ENCODE measurements at regions not wholly inside any gene's neighbourhood (a gene's known extent, or its start where the extent isn't known, plus 50 kb on each side); places are given as distances from the start of the nearest gene placed in this dataset.

DNA sequence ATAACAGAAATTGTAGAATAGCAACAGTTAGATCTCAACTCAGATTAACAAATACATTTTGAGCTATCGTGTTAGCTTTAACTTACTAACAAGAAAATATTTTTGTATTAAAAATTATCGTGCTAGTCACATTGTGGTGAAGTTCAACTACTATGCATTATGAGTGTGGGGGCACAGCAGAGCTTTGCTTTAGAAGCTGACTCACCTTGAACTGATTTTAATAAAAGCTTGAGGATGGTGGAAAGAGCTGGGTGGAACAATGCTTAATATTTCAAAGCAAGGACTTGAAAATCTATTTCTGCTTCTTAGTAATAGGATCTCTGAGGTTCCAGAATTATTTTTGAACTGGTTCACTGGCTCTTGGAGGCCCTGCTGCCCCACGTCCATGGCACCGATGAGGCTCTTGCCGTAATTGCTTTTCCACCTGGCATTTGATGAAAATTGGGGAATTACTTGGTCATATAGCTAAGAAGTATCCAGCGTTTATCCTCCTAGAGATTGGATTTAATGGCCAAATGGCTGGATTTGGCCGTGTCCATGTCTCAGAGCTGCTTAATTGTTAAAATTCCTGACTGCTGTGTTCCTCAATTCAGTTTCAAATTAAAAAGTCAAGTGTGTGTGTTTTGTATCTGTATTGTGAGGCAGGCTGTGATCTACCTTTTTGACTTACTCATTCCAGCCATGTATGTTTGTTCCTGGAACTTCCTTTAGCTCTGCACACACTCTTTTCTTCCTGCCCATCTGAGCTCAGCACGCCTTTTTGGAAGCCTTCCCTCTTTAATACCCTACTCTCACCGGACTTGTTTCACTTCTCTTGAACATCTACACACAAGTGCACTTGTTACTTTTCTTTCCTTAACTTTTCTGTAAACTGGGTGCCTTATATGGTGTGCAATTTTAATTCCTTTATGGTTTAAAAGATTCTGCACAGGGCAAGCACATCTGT is 66.6 kb upstream of the LIMCH1 start:
- Histone ChIP-seq H3K79me1 (ENCODE audit: low read depth, low read length) (no peaks in the 10 kb centered on the region), H3K9ac (replicated peaks in 1 of 4; ENCODE audit: extremely low read depth in 1 of 4, low read depth in 3 of 4, low read length in 3 of 4) (no peak overlapping the region), H3K79me2 (ENCODE audit: control insufficient read depth in 1 of 2, insufficient read depth in 2 of 2, low read length in 2 of 2) (no peaks in the 10 kb centered on the region), H3K23ac (ENCODE audit: insufficient read length) (no peak overlapping the region), H3K18ac (ENCODE audit: extremely low read depth, low read length) (no peak overlapping the region), H3K4me3 (ENCODE audit: extremely low read depth in 1 of 4, insufficient read depth in 2 of 4, low read depth in 3 of 4, low read length in 4 of 4) (no peak overlapping the region), H3K36me3 (ENCODE audit: control insufficient read depth in 2 of 4, insufficient read depth in 4 of 4, low read length in 3 of 4) (no peaks in the 10 kb centered on the region), H2AFZ (ENCODE audit: low read length) (no peak overlapping the region), H2BK5ac (ENCODE audit: low read depth, low read length) (no peak overlapping the region), H3K9me3 (ENCODE audit: insufficient read depth in 2 of 2, low read depth in 1 of 2, low read length in 1 of 2) (no peaks in the 10 kb centered on the region), H3K23me2 (ENCODE audit: low read depth, low read length) (no peaks in the 10 kb centered on the region), H3K4me1 (replicated peaks in 1 of 4; ENCODE audit: control insufficient read depth in 3 of 4, insufficient read depth in 4 of 4, low read length in 3 of 4) (peaks cover 0 to 10% (median 0%) of the 10 kb centered on the region in 4 experiments; a peak in 2 of 7 replicates), H3K56ac (replicated peaks; ENCODE audit: insufficient read length, low read depth, low read length) (no peak overlapping the region), H3K14ac (ENCODE audit: insufficient read length) (no peak overlapping the region), H3K4ac (replicated peaks; ENCODE audit: insufficient read length, low read depth, low read length) (no peak overlapping the region), H4K20me1 (replicated peaks in 1 of 2; ENCODE audit: control insufficient read depth in 1 of 2, insufficient read depth in 2 of 2, low read length in 2 of 2) (no peaks in the 10 kb centered on the region), H4K5ac (ENCODE audit: insufficient read length, low read depth, low read length) (no peak overlapping the region), H3K27me3 (replicated peaks in 1 of 4; ENCODE audit: control insufficient read depth in 3 of 4, extremely low read depth in 1 of 4, insufficient read depth in 3 of 4, low read length in 3 of 4) (no peaks in the 10 kb centered on the region), H3K27ac (ENCODE audit: low read depth, low read length) (no peak overlapping the region), H4K91ac (replicated peaks; ENCODE audit: insufficient read length, low read length) (no peak overlapping the region), H2AK5ac (ENCODE audit: low read depth, low read length) (no peak overlapping the region), H2BK12ac (ENCODE audit: low read depth, low read length) (no peak overlapping the region), H2BK20ac (ENCODE audit: low read length) (no peak overlapping the region), H2BK120ac (replicated peaks; ENCODE audit: low read depth, low read length) (no peak overlapping the region), H3K4me2 (ENCODE audit: insufficient read depth in 1 of 2, low read depth in 2 of 2, low read length in 2 of 2) (no peak overlapping the region), H2BK15ac (ENCODE audit: low read length) (no peak overlapping the region), H4K8ac (ENCODE audit: extremely low read depth, insufficient read depth, low read length) (no peak overlapping the region)
- no peak for TF ChIP-seq PHF8 (conservative IDR thresholded peaks at IDR 0.05; ENCODE audit: low read depth, low read length)
- TF ChIP-seq EGR1 (IDR thresholded peaks at IDR 0.05; ENCODE audit: borderline replicate concordance, low read depth, low read length), result no peak
- TF ChIP-seq TAF1 (IDR thresholded peaks at IDR 0.05; ENCODE audit: low read depth, low read length), result no peak
- no peak for TF ChIP-seq NANOG (IDR thresholded peaks at IDR 0.05; ENCODE audit: insufficient read depth, low read depth, low read length, poor library complexity, severe bottlenecking)
- no peak for TF ChIP-seq JUND (IDR thresholded peaks at IDR 0.05; ENCODE audit: low read length)
- TF ChIP-seq SIN3A (conservative IDR thresholded peaks at IDR 0.05 in 1 of 2, IDR thresholded peaks at IDR 0.05 in 1 of 2; ENCODE audit: low read depth in 1 of 2, low read length in 2 of 2), result no peak
- TF ChIP-seq EZH2 (IDR thresholded peaks at IDR 0.05; ENCODE audit: low read depth, low read length, severe bottlenecking), result no peak
- no peak for DNase-seq (ENCODE audit: low read depth in 1 of 2, low spot score in 2 of 2)
- WGBS, 2 experiments (ENCODE audit: extremely low coverage in 1 of 2, insufficient coverage in 1 of 2, insufficient read length in 1 of 2, insufficient replicate concordance in 2 of 2, low coverage in 1 of 2, low lambda C conversion rate in 2 of 2, missing lambda C conversion rate in 1 of 2), result 82% methylated on average over 9 of the region's 9 CpGs; no CpG with 5 or more reads in 1 of the 2 experiments
- CTCF ChIA-PET (ENCODE audit: partially characterized antibody), result interaction anchor here (0.7 to 1.5 kb wide), 4 partner anchors 8 to 190 kb away, joined by 3 read pairs; no protein-coding TSS in a partner anchor
- POLR2A ChIA-PET (ENCODE audit: partially characterized antibody), result no interaction called here
- FAIRE-seq, result no peak
